RWPE1 (cell line): ENCODE measurements at regions not wholly inside any gene's neighbourhood (a gene's known extent, or its start where the extent isn't known, plus 50 kb on each side); places are given as distances from the start of the nearest gene placed in this dataset.

Experiments
- CTCF ChIA-PET: fragments of 350-600 bp; sonication (Branson Sonifier 250); formaldehyde crosslinking; extraction: SDS; loops from one replicate; lab custom pipeline; 2021; lab: Yijun Ruan, JAX
- POLR2A ChIA-PET: fragments of 400-600 bp; formaldehyde crosslinking; extraction: SDS; loops from one replicate; lab custom pipeline; 2020; ENCODE audit warnings: antibody characterized with exemption; ENCODE audit not compliant: low non-redundant PET; lab: Yijun Ruan, JAX
- DNase-seq: peaks from one replicate; pipeline ENCODE4 v3.0.0; 2012; ENCODE audit warnings: low spot score
- H3K27ac ChIP-seq: fragments of 450-650 bp; 2 replicates; pipeline ENCODE4 v1.5.1; 2017
- TF ChIP-seq, protein P1 (sequence below): fragments of 450-650 bp; conservative IDR thresholded peaks from 2 replicates; pipeline ENCODE4 v1.5.1; 2017; ENCODE audit warnings: low read depth, mild to moderate bottlenecking

DNA sequence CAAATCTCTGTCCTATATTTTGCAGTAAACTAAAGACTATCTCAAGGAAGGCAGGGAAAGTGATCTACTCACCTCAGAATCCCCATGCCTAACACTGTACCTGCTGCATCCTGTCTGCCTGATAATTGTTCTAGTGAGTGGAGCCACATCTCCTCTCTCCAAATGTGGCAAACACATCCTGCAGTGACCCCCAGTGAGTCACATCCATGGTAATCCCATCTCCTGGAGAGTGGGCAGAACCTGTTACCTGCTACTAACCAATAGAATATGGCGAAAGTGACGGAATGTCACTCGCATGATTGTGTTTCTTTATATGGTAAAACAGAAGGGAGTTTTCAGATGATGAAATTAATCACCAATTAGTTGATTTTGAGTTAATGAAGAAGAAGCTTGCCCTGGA, 353.8 kb upstream of the DLGAP1 start:
- TF ChIP-seq, protein P1, sequence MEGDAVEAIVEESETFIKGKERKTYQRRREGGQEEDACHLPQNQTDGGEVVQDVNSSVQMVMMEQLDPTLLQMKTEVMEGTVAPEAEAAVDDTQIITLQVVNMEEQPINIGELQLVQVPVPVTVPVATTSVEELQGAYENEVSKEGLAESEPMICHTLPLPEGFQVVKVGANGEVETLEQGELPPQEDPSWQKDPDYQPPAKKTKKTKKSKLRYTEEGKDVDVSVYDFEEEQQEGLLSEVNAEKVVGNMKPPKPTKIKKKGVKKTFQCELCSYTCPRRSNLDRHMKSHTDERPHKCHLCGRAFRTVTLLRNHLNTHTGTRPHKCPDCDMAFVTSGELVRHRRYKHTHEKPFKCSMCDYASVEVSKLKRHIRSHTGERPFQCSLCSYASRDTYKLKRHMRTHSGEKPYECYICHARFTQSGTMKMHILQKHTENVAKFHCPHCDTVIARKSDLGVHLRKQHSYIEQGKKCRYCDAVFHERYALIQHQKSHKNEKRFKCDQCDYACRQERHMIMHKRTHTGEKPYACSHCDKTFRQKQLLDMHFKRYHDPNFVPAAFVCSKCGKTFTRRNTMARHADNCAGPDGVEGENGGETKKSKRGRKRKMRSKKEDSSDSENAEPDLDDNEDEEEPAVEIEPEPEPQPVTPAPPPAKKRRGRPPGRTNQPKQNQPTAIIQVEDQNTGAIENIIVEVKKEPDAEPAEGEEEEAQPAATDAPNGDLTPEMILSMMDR: no peak
- CTCF ChIA-PET: no interaction called here
- POLR2A ChIA-PET: no interaction called here
- no peak for DNase-seq
- no peak overlapping the region for H3K27ac ChIP-seq

DNA sequence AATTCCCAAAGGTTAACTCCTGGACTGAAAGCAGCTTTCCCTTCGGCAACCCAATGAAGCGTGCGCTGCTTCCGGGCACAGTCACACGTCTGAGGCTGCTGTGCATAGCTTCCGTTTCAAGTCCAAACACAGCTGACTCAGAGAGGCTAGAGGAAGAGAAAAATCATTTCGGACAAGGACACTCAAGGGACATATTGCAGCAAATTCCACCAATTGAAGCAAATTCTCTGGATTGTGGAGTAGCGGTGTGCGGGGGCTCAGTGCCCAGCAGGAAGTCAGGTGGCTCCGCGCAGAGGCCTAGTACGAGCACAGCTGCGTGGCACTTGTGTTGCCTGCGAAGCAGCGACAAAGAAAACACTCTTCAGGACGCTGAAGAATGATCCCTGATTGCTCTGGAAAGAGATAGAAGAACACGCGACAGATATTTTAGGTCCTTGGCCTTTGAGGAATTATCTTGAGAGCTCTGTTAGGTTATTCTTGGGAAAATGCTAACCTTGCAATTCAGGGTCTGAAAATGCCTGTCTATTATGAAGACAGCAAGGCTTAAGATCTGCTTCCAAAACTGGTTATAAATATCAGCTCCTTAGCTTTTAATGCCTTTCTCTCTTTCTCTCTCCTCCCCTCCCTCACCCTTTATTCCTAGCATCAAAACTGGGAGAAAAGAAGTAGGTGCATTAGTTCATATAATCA, 352.6 kb upstream of the DLGAP1 start:
- POLR2A ChIA-PET: interaction anchor here (0.6 kb wide), 1 partner anchor 574 kb away, joined by 3 read pairs; no protein-coding TSS in a partner anchor

DNA sequence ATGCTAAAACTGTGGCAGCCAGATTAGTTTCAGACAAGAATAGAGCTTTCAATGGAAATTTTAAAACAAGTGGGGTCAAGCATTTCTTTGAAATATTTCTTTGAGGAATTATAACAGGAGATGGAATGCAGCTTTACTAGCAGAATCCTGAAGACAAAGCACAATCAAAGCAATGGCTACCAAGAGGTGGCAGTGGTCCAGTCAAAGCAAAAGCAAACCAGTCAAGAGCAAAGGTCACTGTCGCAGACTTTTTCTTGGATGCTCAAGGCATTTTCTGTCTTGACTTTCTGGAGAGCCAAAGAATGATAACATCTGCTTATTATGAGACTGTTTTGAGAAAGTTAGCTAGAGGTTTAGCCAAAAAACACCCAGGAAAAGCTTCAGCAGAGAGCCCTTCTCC, 351.2 kb upstream of the DLGAP1 start:
- TF ChIP-seq, protein P1: no peak
- CTCF ChIA-PET: no interaction called here
- H3K27ac ChIP-seq: no peak overlapping the region
- DNase-seq: no peak
- POLR2A ChIA-PET: no interaction called here

More for the DNA sequence above, 352.6 kb upstream of the DLGAP1 start:
- TF ChIP-seq, protein P1: no peak
- H3K27ac ChIP-seq: no peak overlapping the region
- no peak for DNase-seq
- CTCF ChIA-PET: no interaction called here

DNA sequence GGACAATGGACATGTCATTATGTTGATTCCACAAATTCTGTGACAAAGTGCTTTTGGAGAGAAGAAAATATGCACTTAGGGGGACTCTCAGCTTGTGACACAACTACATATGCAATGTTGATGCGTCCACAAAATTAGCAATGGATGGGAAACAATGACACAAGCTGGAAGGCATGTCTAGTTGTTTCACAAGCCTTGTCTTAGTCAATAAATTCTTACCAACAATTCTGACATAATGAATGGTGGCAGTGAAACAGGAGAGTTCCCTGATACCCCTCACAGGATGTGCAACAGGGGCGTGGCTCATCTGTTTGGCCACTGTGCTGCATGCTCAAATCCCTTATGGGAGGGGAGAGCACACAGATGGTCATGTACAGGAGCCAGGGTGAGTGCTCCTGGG, 347.2 kb upstream of the DLGAP1 start:
- POLR2A ChIA-PET: no interaction called here
- CTCF ChIA-PET: no interaction called here
- DNase-seq: no peak
- TF ChIP-seq, protein P1: no peak
- no peak overlapping the region for H3K27ac ChIP-seq

DNA sequence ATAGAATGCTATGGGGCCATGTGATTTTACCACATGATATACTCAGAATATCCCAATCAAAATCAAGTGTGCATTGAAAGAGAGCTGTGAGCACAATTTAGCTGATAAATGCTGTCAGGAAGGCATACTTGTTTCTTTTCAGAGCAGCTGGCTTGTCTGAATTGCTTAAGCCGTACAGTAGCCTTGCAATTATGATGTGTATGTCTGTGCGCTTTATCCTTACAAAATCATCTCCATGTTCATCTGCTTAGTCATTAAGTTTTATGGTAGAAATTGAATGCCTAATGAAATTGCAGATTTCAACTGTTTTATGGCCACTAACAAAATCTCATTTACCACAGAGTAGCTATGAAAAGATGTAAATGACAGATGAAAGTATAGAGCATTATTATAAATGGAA, 346.0 kb upstream of the DLGAP1 start:
- CTCF ChIA-PET: interaction anchor here (0.5 to 0.6 kb wide), 2 partner anchors 182 to 1102 kb away, joined by 3 to 5 read pairs; no protein-coding TSS in a partner anchor
- DNase-seq: no peak
- POLR2A ChIA-PET: no interaction called here
- TF ChIP-seq, protein P1: no peak
- no peak overlapping the region for H3K27ac ChIP-seq

DNA sequence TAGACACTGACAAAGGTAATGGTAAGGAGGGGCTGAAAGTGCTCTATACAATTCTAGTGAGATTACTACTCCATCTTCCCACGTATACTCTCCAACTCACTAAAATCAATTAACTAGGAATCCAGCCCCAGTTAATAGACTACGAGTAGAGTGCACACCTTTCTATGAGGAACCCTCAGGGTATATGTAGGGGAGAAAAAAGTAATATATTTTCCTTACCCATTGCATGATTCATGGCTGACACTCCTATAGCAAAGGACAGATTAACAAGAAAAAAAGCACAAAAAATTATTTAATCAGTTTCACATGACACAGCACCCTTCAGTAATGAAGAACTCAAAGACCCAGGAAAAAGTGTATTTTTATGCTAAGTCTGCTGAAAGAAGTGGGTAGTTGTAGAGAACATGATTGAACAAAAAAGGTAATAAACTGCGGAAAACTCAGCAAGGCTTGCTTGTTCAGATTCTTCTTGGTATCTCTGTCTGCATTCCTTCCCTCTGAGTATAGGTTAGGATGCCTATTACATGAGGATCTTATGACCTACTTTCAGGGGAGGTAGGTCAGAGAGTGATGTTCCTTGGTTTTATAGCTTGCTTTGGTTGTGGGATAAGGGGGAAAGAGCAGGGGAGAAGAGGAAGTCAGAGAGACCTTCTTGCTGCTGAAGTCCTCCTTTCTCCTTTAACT, 342.0 kb upstream of the DLGAP1 start:
- POLR2A ChIA-PET: no interaction called here
- CTCF ChIA-PET: no interaction called here
- no peak for DNase-seq
- H3K27ac ChIP-seq: no peak overlapping the region
- TF ChIP-seq, protein P1: no peak
